Ishikawa (cell line): ENCODE measurements at regions not wholly inside any gene's neighbourhood (a gene's known extent, or its start where the extent isn't known, plus 50 kb on each side); places are given as distances from the start of the nearest gene placed in this dataset.

Source experiments
- EP300 ChIP-seq: IDR thresholded peaks from 2 replicates; pipeline ENCODE4 v1.6.1; 2012; ENCODE audit warnings: borderline replicate concordance
- MAX ChIP-seq: IDR thresholded peaks from 2 replicates; pipeline ENCODE4 v1.6.1; 2012
- RAD21 ChIP-seq: IDR thresholded peaks from 2 replicates; pipeline ENCODE4 v1.6.1; 2012; ENCODE audit warnings: low read depth
- REST ChIP-seq: IDR thresholded peaks from 2 replicates; pipeline ENCODE4 v1.6.1; 2012; ENCODE audit warnings: low read depth, mild to moderate bottlenecking
- YY1 ChIP-seq: IDR thresholded peaks from 2 replicates; pipeline ENCODE4 v1.6.1; 2012; ENCODE audit warnings: low read depth

GRCh38 chrX:125627676-125628075 lies 308.0 kb downstream of the TEX13C start:
- no peak for TF ChIP-seq EP300
- no peak for TF ChIP-seq REST
- TF ChIP-seq MAX, result no peak
- no peak for TF ChIP-seq RAD21
- TF ChIP-seq YY1, result no peak
